ENCODE measurements at regions not wholly inside any gene's neighbourhood (a gene's known extent, or its start where the extent isn't known, plus 50 kb on each side); places are given as distances from the start of the nearest gene placed in this dataset.
"Not testable (repeated sequence)": the region's sequence is repeated elsewhere in the genome, so short reads cannot be mapped to it uniquely, and the experiment has no call there.

DNA sequence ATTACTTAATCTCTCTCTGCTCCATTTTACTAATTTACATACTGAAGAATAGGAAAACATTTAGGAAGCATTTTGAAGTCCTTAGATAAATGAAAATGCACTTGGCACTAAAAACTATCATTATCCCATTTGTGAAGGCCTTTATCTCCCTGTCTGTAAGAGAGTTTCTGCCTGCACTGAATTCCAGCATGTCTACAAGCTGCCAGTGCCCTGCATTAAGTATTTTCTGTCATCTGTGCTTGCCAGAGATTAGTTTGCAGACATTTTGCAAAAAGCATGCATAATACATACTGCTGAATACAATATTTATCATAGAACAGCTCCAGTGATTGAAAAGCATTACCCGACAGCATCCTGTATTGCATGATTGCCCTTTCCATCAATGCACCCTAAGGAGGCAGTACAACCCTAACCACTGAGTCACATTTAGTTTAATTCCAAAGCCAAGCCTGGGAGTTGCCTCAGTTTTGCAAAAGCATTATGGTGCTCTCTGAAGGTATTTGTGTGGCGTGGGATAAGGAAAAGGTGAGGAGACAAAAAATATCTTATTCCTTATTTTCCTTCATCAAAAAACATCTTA, 280.2 kb upstream of the TOM1L1 start:
- TF ChIP-seq EP300 (IDR thresholded peaks at IDR 0.05) (no peak), CTCF (IDR thresholded peaks at IDR 0.05) (no peak), POLR2A (IDR thresholded peaks at IDR 0.05) (no peak)
- DNase-seq, result no peak
- 86 to 91% (median 88%) methylated on average over 2 of the region's 2 CpGs for WGBS, 3 donors
- Histone ChIP-seq H3K4me1 (ENCODE audit: insufficient read depth) (no peaks in the 10 kb centered on the region), H3K4me3 (no peak overlapping the region), H3K27me3 (no peaks in the 10 kb centered on the region), H3K36me3 (no peaks in the 10 kb centered on the region), H3K27ac (no peak overlapping the region), H3K9me3 (no peaks in the 10 kb centered on the region)
- intact Hi-C loops (cut with DNase I), result no loop called here

- 69 to 79% (median 75%) methylated on average over 6 of the region's 6 CpGs for WGBS, 3 donors
- Histone ChIP-seq H3K27ac (no peak overlapping the region), H3K4me3 (no peak overlapping the region), H3K27me3 (no peaks in the 10 kb centered on the region), H3K9me3 (no peaks in the 10 kb centered on the region), H3K36me3 (no peaks in the 10 kb centered on the region), H3K4me1 (ENCODE audit: insufficient read depth) (no peaks in the 10 kb centered on the region)
- intact Hi-C loops (cut with DNase I), result no loop called here
- DNase-seq, result no peak
- TF ChIP-seq POLR2A (IDR thresholded peaks at IDR 0.05) (no peak), CTCF (IDR thresholded peaks at IDR 0.05) (no peak), EP300 (IDR thresholded peaks at IDR 0.05) (no peak)
Observed at GRCh38 chr17:54623746-54624145, 276.9 kb upstream of the TOM1L1 start.

DNA sequence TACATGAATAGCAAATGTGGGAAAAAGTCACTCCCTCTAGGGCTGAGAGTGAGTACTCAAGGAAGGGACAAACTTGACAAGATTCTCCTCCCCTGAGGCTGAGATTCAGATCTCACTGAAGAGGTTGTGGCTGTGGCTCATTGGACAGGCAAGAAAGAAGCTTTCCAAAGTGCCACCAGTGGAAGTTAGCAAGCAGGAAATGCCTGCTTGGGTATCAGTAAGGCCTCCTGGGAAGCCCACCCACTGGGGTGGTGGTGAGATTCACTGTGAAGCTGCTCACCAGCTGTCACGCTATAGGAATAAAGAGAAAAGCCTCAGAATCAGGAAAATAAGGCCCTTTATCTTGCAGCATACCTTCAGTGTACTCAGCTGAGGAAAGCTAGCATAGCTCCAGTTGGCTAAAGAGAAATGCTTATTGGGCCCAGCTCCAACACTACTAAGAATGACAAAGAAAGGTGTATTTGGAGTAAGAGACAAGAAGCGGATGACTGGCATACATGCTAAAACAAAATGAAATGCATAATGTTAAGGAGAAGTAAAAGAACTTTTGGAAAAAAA, 274.4 kb upstream of the TOM1L1 start:
- Histone ChIP-seq H3K27ac (no peak overlapping the region), H3K4me1 (ENCODE audit: insufficient read depth) (no peaks in the 10 kb centered on the region), H3K27me3 (no peaks in the 10 kb centered on the region), H3K4me3 (no peak overlapping the region), H3K9me3 (no peaks in the 10 kb centered on the region), H3K36me3 (no peaks in the 10 kb centered on the region)
- DNase-seq, result no peak
- intact Hi-C loops (cut with DNase I), result no loop called here
- TF ChIP-seq CTCF (IDR thresholded peaks at IDR 0.05) (no peak), EP300 (IDR thresholded peaks at IDR 0.05) (no peak)
- 56 to 61% (median 58%) methylated on average over 2 of the region's 2 CpGs for WGBS, 3 donors

DNA sequence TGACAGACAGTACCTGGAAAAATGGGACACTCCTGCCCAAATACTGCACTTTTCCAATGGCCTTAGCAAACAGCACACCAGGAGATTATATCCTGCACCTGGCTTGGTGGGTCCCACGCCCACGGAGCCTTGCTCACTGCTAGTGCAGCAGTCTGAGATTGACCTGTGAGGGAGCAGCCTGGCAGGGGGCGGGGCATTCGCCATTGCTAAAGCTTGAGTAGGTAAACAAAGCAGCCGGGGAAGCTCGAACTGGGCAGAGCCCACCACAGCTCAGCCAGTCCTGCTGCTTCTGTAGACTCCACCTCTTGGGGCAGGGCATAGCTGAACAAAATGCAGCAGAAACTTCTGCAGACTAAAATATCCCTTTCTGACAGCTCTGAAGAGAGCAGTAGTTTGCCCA, 261.2 kb upstream of the TOM1L1 start:
- H3K27me3 ChIP-seq; DNase-seq; H3K9me3 ChIP-seq; H3K36me3 ChIP-seq; H3K4me1 ChIP-seq (ENCODE audit: insufficient read depth); intact Hi-C loops (cut with DNase I); H3K4me3 ChIP-seq; H3K27ac ChIP-seq: not testable (repeated sequence)
- 66 to 84% (median 82%) methylated on average over 6 of the region's 6 CpGs for WGBS, 3 donors

DNA sequence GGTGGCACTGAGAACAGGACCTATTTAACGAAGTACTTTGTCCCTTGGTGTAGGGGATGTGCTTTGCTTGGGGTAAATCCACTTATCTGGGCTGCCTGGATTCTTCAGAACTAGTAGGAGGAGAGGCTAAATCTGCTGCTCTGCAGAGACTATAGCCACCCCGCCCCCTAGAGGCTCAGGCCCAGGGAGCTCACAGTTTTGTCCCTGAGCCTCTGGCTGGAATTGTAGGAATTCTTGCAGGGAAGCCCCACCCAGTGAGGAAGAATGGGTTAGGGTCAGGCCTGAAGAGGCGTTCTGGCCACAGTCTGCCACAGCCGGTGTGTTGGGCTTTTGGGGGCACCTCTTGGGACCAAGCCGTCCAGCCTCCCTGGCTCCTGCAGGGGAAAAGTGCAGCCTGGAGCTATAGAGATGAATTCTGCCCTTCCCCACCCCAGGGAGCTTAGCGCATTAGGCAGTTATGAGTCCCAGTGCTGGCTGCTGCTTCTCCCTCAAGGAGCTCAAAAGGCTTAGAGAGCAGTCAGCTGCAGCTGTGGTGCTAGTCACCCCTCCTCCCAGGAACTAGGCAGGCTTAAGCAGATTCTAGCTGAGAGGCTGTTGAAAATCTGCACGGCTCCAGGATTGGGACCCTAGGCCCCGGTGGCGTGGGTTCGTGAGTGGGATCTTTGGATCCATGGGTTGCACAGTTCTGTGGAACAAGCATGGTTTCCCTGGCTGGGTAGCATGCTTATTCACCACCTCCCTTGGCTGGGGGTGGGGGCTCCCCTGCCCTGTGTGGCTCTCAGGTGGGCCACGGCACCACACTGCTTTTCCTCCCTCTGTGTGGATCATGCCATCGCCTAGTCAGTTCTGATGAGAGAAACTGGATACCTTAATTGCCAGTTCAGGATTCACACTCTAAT, 237.4 kb upstream of the TOM1L1 start:
- DNase-seq, result no peak
- Histone ChIP-seq H3K27ac (no peak overlapping the region), H3K27me3 (no peaks in the 10 kb centered on the region), H3K4me3 (no peak overlapping the region), H3K36me3 (no peaks in the 10 kb centered on the region), H3K9me3 (no peaks in the 10 kb centered on the region), H3K4me1 (ENCODE audit: insufficient read depth) (no peaks in the 10 kb centered on the region)
- intact Hi-C loops (cut with DNase I), result no loop called here
- WGBS, 3 donors, result 84 to 90% (median 85%) methylated on average over 12 of the region's 12 CpGs
- TF ChIP-seq CTCF (IDR thresholded peaks at IDR 0.05) (no peak), POLR2A (IDR thresholded peaks at IDR 0.05) (no peak), EP300 (IDR thresholded peaks at IDR 0.05) (no peak)
